ENCODE measurements at regions not wholly inside any gene's neighbourhood (a gene's known extent, or its start where the extent isn't known, plus 50 kb on each side); places are given as distances from the start of the nearest gene placed in this dataset.
A peak's percentile ranks its signal among the peaks of the same experiment; 100 is the strongest.
"Not testable (repeated sequence)": the region's sequence is repeated elsewhere in the genome, so short reads cannot be mapped to it uniquely, and the experiment has no call there.

- DNase-seq (ENCODE audit: low read depth), result peak; percentile 72
Observed at GRCh38 chr6:27617700-27618689, 145.1 kb upstream of the ZNF184 start.

GRCh38 chr6:27617046-27617687 is 144.3 kb upstream of the ZNF184 start:
- DNase-seq (ENCODE audit: low read depth), result peak; percentile 43

GRCh38 chr6:27616328-27617045 is 143.6 kb upstream of the ZNF184 start:
- DNase-seq (ENCODE audit: low read depth), result no peak

- no peak for DNase-seq (ENCODE audit: low read depth)
Observed at GRCh38 chr6:27611451-27611850, 138.5 kb upstream of the ZNF184 start.

- DNase-seq (ENCODE audit: low read depth), result peak; percentile 88
Observed at GRCh38 chr6:27608916-27609883, 136.3 kb upstream of the ZNF184 start.

- DNase-seq (ENCODE audit: low read depth), result peak; percentile 92
Observed at GRCh38 chr6:27605401-27606342, 132.8 kb upstream of the ZNF184 start.

- peak; percentile 62 for DNase-seq (ENCODE audit: low read depth)
Observed at GRCh38 chr6:27604986-27605385, 132.1 kb upstream of the ZNF184 start.

- peak; percentile 22 for DNase-seq (ENCODE audit: low read depth)
Observed at GRCh38 chr6:27601668-27602254, 128.9 kb upstream of the ZNF184 start.

GRCh38 chr6:27599859-27600532 is 127.1 kb upstream of the ZNF184 start:
- DNase-seq (ENCODE audit: low read depth), result no peak

GRCh38 chr6:27597031-27597567 is 124.2 kb upstream of the ZNF184 start:
- DNase-seq (ENCODE audit: low read depth), result not testable (repeated sequence)

GRCh38 chr6:27593861-27594260 is 121.0 kb upstream of the ZNF184 start:
- DNase-seq (ENCODE audit: low read depth), result no peak

- peak; percentile 37 for DNase-seq (ENCODE audit: low read depth)
Observed at GRCh38 chr6:27593200-27593818, 120.4 kb upstream of the ZNF184 start.

GRCh38 chr6:27592481-27593199 is 119.7 kb upstream of the ZNF184 start:
- peak; percentile 92 for DNase-seq (ENCODE audit: low read depth)

- peak; percentile 79 for DNase-seq (ENCODE audit: low read depth)
Observed at GRCh38 chr6:27591699-27592480, 119.0 kb upstream of the ZNF184 start.

- not testable (repeated sequence) for DNase-seq (ENCODE audit: low read depth)
Observed at GRCh38 chr6:27585316-27585715, 112.4 kb upstream of the ZNF184 start.

GRCh38 chr6:27584326-27584725 is 111.4 kb upstream of the ZNF184 start:
- DNase-seq (ENCODE audit: low read depth), result no peak

All from ELR (cell line).